GM12801 (cell line): ENCODE measurements at regions not wholly inside any gene's neighbourhood (a gene's known extent, or its start where the extent isn't known, plus 50 kb on each side); places are given as distances from the start of the nearest gene placed in this dataset.

ENCODE experiments used
- CTCF ChIP-seq: IDR thresholded peaks from one replicate; pipeline ENCODE4 v1.5.1; 2011; ENCODE audit warnings: control low read depth; ENCODE audit not compliant: insufficient read length; ENCODE audit errors: extremely low read depth

DNA sequence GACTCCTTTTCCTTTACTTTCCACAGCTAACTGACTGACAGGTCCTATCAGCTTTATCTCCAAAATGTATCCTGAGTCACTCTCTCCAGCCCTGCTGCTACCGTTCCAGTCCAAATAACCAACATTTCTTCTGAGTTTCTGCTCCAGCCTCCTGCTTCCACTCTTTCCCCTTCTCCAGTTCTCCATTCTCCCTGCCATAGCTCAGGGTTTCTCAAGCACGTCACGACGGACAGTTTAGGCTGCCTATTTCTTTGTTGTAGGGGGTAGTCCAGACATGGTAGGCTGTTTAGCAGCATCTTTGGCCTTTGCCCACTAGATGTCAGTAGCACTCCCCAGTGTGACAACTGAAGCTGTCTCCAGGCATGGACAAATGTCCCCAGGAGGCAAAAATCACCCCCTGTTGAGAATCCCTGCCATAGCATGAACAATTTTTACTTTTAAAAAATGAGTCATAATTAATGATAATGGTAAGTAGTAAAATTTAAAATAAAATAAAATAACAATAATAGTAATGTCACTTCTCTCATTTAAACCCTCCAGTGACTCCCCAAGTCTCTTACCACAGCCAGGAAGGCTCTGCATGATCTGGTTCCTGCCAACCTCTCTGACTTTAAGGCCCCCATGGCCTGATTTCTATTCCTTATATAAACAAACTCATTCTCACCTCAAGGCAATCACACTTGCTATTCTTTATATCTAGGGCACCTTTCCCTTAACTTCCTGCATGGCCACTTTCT lies 105.4 kb upstream of the FER start:
- TF ChIP-seq CTCF, result no peak

DNA sequence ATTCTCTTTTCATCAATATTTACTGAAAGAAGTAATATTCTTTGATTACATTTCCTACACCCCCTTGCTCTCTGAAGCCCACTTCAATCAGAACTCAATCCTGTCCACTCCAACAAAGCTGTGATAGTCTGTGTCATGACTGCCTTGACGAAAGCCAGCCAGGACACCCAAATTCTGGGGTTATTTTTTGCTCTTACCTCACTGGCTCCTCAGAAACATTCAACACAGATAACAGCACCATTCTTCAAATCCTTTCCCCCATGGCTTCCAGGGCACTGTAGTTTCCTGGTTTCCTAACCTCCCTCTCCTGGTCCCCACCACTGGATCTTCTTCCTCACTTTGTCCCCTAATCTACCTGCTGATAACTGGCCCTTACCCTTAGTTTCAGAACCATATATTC lies 106.1 kb upstream of the FER start:
- TF ChIP-seq CTCF, result no peak

DNA sequence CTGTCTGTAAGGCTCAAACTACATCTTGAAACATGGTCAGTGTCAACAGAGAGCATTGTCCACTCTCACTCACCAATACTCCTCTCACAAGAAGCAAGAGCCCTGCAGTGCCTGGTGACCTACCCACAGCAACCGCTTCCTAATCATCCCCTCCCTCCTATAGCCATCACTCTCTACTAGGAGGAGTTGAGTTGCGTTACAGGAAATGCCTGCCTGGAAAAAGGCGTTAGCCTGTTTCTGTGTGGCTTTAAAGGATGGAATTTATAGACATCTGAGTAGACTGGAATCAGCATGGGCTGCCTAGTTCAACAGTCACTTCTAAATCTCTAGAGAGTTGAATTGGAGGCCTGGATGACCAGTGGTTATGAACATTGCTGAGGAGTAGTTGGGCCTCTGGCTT lies 108.3 kb upstream of the FER start:
- TF ChIP-seq CTCF, result no peak

DNA sequence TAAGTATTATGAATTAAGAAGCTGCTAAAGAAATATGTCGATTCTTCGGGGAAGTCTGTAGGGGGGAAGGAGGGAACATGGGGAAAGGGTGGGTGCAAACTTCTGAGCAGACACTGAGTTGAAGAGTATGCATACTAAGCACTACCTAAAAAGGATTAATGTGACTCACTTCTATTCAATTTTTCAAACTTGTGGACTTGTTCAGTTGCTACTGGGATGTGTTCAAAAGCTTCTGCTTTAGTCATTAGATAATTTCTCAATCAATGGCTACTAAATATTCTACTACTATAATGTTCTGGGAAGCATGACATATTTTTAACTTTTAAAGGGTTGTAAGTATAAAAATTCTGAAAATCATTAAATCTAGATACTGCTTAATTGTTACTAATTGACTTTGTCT lies 109.7 kb upstream of the FER start:
- TF ChIP-seq CTCF, result no peak

DNA sequence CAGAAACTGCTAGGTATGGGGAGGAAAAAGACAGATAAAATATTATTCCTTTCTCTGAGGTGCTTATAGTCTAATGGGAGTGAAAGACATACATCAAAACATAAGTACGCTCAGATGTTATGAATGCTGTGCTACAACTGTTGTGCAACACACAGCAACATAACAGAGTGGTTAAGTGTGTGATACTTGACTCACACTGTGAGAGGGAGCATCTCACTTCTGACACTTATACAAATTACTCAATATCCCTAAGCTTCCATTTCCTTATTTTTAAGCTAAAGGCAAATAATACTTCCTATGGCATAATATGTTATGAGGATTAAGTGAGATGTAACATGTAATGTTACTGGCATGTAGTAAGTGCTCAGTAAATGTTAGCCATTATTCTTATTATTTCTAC lies 110.6 kb upstream of the FER start:
- TF ChIP-seq CTCF, result no peak

DNA sequence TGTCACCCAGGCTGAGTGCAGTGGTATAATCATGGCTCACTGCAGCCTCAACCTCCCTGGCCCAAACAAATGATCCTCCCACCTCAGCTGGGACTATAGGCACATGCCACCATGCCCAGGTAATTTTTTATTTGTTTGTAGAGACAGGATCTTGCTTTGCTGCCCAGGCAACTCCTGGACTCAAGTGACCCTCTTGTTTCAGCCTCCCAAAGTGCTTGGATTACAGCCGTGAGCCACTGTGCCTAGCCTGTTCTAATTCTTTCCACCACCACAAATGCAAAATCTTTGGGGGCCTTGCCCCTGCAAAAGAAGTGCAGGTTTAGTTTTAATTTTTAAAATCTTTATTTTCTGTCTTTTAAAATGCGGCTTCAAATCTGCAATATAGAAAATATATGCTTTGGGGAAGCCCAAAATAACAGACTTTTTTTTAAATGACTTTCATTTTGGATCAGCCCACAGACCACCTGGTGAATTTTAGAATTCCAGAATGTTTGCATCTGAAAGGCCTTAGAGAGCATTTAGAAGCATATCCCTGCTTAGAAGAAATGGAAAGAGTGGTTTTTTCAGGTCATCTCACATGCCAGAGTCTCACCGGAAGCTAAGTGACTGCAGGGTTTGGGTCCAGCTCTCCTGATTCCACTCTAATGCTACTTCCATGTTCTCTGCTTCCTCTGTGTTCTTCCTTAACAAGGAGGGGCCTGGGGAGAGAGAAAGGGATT lies 111.4 kb upstream of the FER start:
- TF ChIP-seq CTCF, result no peak

GRCh38 chr5:108634617-108635288 lies 112.9 kb upstream of the FER start:
- no peak for TF ChIP-seq CTCF
